ENCODE measurements at regions not wholly inside any gene's neighbourhood (a gene's known extent, or its start where the extent isn't known, plus 50 kb on each side); places are given as distances from the start of the nearest gene placed in this dataset.

DNA sequence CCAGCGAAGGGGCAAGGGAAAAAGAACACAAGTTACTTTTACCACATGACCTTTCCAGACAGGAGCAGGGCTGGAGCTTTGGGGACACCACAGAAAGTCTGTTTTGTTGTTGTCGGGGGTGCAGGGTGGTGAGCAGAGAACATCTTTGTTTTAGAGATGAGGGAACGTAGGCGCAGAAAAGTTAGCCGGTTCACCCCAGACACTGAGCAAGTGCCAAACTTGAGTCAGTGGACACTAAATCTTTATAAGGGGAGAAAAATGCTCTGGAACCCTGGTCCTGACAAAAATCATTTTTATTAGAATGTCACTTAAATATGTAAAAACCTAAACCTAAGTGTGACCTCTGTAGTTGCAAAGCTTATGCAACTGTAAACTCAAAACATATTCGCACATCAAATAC is 126.4 kb upstream of the GAS1 start:
- Histone ChIP-seq H3K27me3 (replicated peaks in 1 of 7) (no peaks in the 10 kb centered on the region), H3K4me3 (no peak overlapping the region), H3K27ac (no peak overlapping the region), H3K4me1 (no peaks in the 10 kb centered on the region), H3K9me3 (peaks cover 0 to 2% (median under 1%) of the 10 kb centered on the region in 8 donors), H3K36me3 (no peaks in the 10 kb centered on the region)
- intact Hi-C loops (cut with DNase I; ENCODE audit: low total_unique reads), result no loop called here
- no peak for DNase-seq
- WGBS, 5 donors, result 87 to 95% (median 89%) methylated on average over 6 of the region's 6 CpGs
- TF ChIP-seq, protein P1, sequence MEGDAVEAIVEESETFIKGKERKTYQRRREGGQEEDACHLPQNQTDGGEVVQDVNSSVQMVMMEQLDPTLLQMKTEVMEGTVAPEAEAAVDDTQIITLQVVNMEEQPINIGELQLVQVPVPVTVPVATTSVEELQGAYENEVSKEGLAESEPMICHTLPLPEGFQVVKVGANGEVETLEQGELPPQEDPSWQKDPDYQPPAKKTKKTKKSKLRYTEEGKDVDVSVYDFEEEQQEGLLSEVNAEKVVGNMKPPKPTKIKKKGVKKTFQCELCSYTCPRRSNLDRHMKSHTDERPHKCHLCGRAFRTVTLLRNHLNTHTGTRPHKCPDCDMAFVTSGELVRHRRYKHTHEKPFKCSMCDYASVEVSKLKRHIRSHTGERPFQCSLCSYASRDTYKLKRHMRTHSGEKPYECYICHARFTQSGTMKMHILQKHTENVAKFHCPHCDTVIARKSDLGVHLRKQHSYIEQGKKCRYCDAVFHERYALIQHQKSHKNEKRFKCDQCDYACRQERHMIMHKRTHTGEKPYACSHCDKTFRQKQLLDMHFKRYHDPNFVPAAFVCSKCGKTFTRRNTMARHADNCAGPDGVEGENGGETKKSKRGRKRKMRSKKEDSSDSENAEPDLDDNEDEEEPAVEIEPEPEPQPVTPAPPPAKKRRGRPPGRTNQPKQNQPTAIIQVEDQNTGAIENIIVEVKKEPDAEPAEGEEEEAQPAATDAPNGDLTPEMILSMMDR (IDR thresholded peaks at IDR 0.05 in 8 of 11, conservative IDR thresholded peaks at IDR 0.05 in 3 of 11), result no peak
- no peak for TF ChIP-seq POLR2A (IDR thresholded peaks at IDR 0.05)
- no peak for TF ChIP-seq POLR2AphosphoS5 (IDR thresholded peaks at IDR 0.05)

DNA sequence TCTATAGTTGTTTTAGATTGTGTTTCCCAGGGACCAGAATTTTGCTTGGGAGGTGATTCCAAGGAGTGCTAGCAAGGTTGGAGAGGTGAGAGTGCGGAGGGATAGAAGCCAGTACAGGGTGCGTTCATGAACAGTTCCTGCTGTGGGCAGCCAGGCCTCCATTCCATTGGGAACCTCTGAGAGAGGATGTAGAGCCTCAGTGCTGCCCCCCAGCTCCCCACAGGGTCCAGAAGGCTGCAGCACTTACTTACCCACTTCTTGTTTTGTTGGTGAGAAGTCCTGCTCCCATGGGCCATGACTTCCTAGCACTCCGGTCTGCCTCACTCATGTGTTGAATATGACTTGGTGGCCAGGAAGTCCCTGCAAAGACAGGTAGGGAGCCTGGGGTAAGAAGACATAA is 128.2 kb upstream of the GAS1 start:
- DNase-seq, result no peak
- no peaks in the 10 kb centered on the region for H3K4me1 ChIP-seq
- H3K4me3 ChIP-seq, result no peak overlapping the region
- intact Hi-C loops (cut with DNase I; ENCODE audit: low total_unique reads), result no loop called here
- WGBS, 5 donors, result 87 to 94% (median 90%) methylated on average over 3 of the region's 3 CpGs
- no peak overlapping the region for H3K27ac ChIP-seq
- peaks cover 0 to 18% (median 7%) of the 10 kb centered on the region in 8 donors for H3K9me3 ChIP-seq
- TF ChIP-seq, protein P1 (IDR thresholded peaks at IDR 0.05 in 8 of 11, conservative IDR thresholded peaks at IDR 0.05 in 3 of 11), result no peak
- no peak for TF ChIP-seq POLR2AphosphoS5 (IDR thresholded peaks at IDR 0.05)
- TF ChIP-seq POLR2A (IDR thresholded peaks at IDR 0.05), result no peak
- no peaks in the 10 kb centered on the region for H3K36me3 ChIP-seq
- H3K27me3 ChIP-seq (replicated peaks in 1 of 7), result no peaks in the 10 kb centered on the region

DNA sequence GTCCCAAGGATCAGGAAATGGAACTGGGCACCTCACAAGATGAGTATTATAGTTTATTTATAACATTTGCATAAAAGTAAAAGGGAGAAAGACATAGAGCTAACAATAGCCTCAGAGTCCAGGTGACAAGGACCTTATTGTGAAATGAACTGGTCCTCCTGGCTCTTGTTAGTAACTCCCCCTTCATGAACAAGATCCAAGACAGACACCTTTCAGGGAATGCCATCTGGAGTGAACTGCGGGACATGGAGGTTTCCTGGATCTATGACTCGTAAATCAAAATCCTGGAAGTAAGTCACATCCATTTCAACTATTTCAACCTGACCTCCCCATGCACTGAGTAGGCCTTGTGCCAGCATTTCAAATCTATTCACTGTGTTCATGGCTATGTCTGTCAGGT is 129.5 kb upstream of the GAS1 start:
- H3K36me3 ChIP-seq, result no peaks in the 10 kb centered on the region
- H3K4me1 ChIP-seq, result no peaks in the 10 kb centered on the region
- no peak for DNase-seq
- TF ChIP-seq POLR2AphosphoS5 (IDR thresholded peaks at IDR 0.05) (no peak), POLR2A (IDR thresholded peaks at IDR 0.05) (no peak)
- TF ChIP-seq, protein P1 (IDR thresholded peaks at IDR 0.05 in 8 of 11, conservative IDR thresholded peaks at IDR 0.05 in 3 of 11), result no peak
- no peaks in the 10 kb centered on the region for H3K27me3 ChIP-seq (replicated peaks in 1 of 7)
- intact Hi-C loops (cut with DNase I; ENCODE audit: low total_unique reads), result no loop called here
- no peak overlapping the region for H3K27ac ChIP-seq
- 83 to 94% (median 88%) methylated on average over 2 of the region's 2 CpGs for WGBS, 5 donors
- no peak overlapping the region for H3K4me3 ChIP-seq
- peaks cover 0 to 18% (median 7%) of the 10 kb centered on the region in 8 donors for H3K9me3 ChIP-seq

DNA sequence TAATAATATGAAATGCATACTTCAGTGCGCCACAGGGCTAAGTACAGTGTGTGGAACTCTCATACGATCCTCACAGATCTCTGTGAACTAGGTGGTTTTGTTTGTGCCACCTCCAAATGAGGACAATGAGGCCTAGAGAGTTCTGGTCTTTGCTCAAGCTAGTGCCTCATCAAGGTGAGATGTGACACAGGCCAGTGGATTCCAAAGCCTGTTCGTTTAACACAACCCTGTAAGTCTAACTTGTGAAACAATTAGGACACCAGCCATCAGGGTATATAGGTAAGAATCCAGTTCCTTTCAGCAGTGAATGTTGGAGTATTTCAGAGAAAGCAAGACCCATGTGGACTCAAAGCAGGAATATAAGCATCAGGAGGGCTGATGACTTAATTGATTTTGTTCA is 130.7 kb upstream of the GAS1 start:
- H3K36me3 ChIP-seq, result no peaks in the 10 kb centered on the region
- no peak for DNase-seq
- no peak overlapping the region for H3K27ac ChIP-seq
- no peak for TF ChIP-seq POLR2AphosphoS5 (IDR thresholded peaks at IDR 0.05)
- no peak for TF ChIP-seq POLR2A (IDR thresholded peaks at IDR 0.05)
- TF ChIP-seq, protein P1 (IDR thresholded peaks at IDR 0.05 in 8 of 11, conservative IDR thresholded peaks at IDR 0.05 in 3 of 11), result no peak
- H3K9me3 ChIP-seq, result peaks cover 0 to 18% (median 7%) of the 10 kb centered on the region in 8 donors
- no peaks in the 10 kb centered on the region for H3K27me3 ChIP-seq (replicated peaks in 1 of 7)
- intact Hi-C loops (cut with DNase I; ENCODE audit: low total_unique reads), result no loop called here
- H3K4me1 ChIP-seq, result no peaks in the 10 kb centered on the region
- H3K4me3 ChIP-seq, result no peak overlapping the region
- 83 to 86% (median 84%) methylated on average over 3 of the region's 3 CpGs for WGBS, 5 donors
